ENCODE measurements at regions not wholly inside any gene's neighbourhood (a gene's known extent, or its start where the extent isn't known, plus 50 kb on each side); places are given as distances from the start of the nearest gene placed in this dataset.

- TF ChIP-seq CTCF (IDR thresholded peaks at IDR 0.05; ENCODE audit: extremely low read depth, missing control alignments), result no peak
- DNase-seq (ENCODE audit: low spot score), result no peak
These were observed 393.7 kb downstream of the GPAM start for GRCh38 chr10:111789821-111790220.

- no peak for DNase-seq (ENCODE audit: low spot score)
- no peak for TF ChIP-seq CTCF (IDR thresholded peaks at IDR 0.05; ENCODE audit: extremely low read depth, missing control alignments)
These were observed 381.7 kb downstream of the GPAM start for GRCh38 chr10:111801841-111802240.

- no peak for DNase-seq (ENCODE audit: low spot score)
- TF ChIP-seq CTCF (IDR thresholded peaks at IDR 0.05; ENCODE audit: extremely low read depth, missing control alignments), result no peak
These were observed 378.8 kb downstream of the GPAM start for GRCh38 chr10:111804781-111805180.

GRCh38 chr10:111811517-111811916 is 372.0 kb downstream of the GPAM start:
- TF ChIP-seq CTCF (IDR thresholded peaks at IDR 0.05; ENCODE audit: extremely low read depth, missing control alignments), result no peak
- no peak for DNase-seq (ENCODE audit: low spot score)

GRCh38 chr10:111820471-111820870 is 363.1 kb downstream of the GPAM start:
- TF ChIP-seq CTCF (IDR thresholded peaks at IDR 0.05; ENCODE audit: extremely low read depth, missing control alignments), result no peak
- no peak for DNase-seq (ENCODE audit: low spot score)

- TF ChIP-seq CTCF (IDR thresholded peaks at IDR 0.05; ENCODE audit: extremely low read depth, missing control alignments), result no peak
- no peak for DNase-seq (ENCODE audit: low spot score)
These were observed 361.7 kb downstream of the GPAM start for GRCh38 chr10:111821871-111822270.

- TF ChIP-seq CTCF (IDR thresholded peaks at IDR 0.05; ENCODE audit: extremely low read depth, missing control alignments), result no peak
- DNase-seq (ENCODE audit: low spot score), result no peak
These were observed 360.9 kb downstream of the GPAM start for GRCh38 chr10:111822661-111823060.

All from GM20000 (cell line).